ENCODE measurements at regions not wholly inside any gene's neighbourhood (a gene's known extent, or its start where the extent isn't known, plus 50 kb on each side); places are given as distances from the start of the nearest gene placed in this dataset.

- no peak overlapping the region for H3K27ac ChIP-seq
- no peak overlapping the region for H3K4me3 ChIP-seq (replicated peaks in 1 of 3)
- intact Hi-C loops (cut with DNase I) = no loop called here
- no peaks in the 10 kb centered on the region for H3K9me3 ChIP-seq
- no peaks in the 10 kb centered on the region for H3K27me3 ChIP-seq
- TF ChIP-seq POLR2A (IDR thresholded peaks at IDR 0.05) (no peak), CTCF (IDR thresholded peaks at IDR 0.05) (no peak)
- H3K4me1 ChIP-seq = no peaks in the 10 kb centered on the region
- H3K36me3 ChIP-seq = no peaks in the 10 kb centered on the region
- 96% methylated on average over 5 of the region's 5 CpGs for WGBS, 2 donors
- no peak for DNase-seq
Observed at GRCh38 chr5:52543594-52543993, 244.1 kb upstream of the ITGA1 start.

GRCh38 chr5:52544738-52545137 is 243.0 kb upstream of the ITGA1 start:
- no peak for TF ChIP-seq CTCF (IDR thresholded peaks at IDR 0.05)
- 82 to 84% methylated on average over 4 of the region's 4 CpGs for WGBS, 2 donors
- Histone ChIP-seq H3K9me3 (no peaks in the 10 kb centered on the region), H3K36me3 (no peaks in the 10 kb centered on the region), H3K4me3 (replicated peaks in 1 of 3) (no peak overlapping the region), H3K4me1 (no peaks in the 10 kb centered on the region), H3K27me3 (no peaks in the 10 kb centered on the region), H3K27ac (no peak overlapping the region)
- no peak for DNase-seq
- intact Hi-C loops (cut with DNase I) = no loop called here

GRCh38 chr5:52554293-52554692 is 233.4 kb upstream of the ITGA1 start:
- Histone ChIP-seq H3K4me1 (no peaks in the 10 kb centered on the region), H3K36me3 (no peaks in the 10 kb centered on the region), H3K27me3 (no peaks in the 10 kb centered on the region), H3K9me3 (no peaks in the 10 kb centered on the region), H3K27ac (no peak overlapping the region), H3K4me3 (replicated peaks in 1 of 3) (no peak overlapping the region)
- DNase-seq = no peak
- intact Hi-C loops (cut with DNase I) = no loop called here
- TF ChIP-seq POLR2A (IDR thresholded peaks at IDR 0.05) = no peak
- TF ChIP-seq CTCF (IDR thresholded peaks at IDR 0.05) = no peak
- 65 to 66% methylated on average over 2 of the region's 2 CpGs for WGBS, 2 donors

GRCh38 chr5:52560366-52560765 is 227.3 kb upstream of the ITGA1 start:
- no peaks in the 10 kb centered on the region for H3K36me3 ChIP-seq
- H3K27me3 ChIP-seq = no peaks in the 10 kb centered on the region
- DNase-seq = no peak
- intact Hi-C loops (cut with DNase I) = no loop called here
- H3K27ac ChIP-seq = no peak overlapping the region
- no peak overlapping the region for H3K4me3 ChIP-seq (replicated peaks in 1 of 3)
- no peaks in the 10 kb centered on the region for H3K4me1 ChIP-seq
- 16 to 18% methylated on average over 1 of the region's 1 CpG for WGBS, 2 donors
- TF ChIP-seq CTCF (IDR thresholded peaks at IDR 0.05) = no peak
- TF ChIP-seq POLR2A (IDR thresholded peaks at IDR 0.05) = no peak
- no peaks in the 10 kb centered on the region for H3K9me3 ChIP-seq

GRCh38 chr5:52562473-52562872 is 225.2 kb upstream of the ITGA1 start:
- intact Hi-C loops (cut with DNase I) = no loop called here
- WGBS, 2 donors = 40 to 58% methylated on average over 1 of the region's 1 CpG
- Histone ChIP-seq H3K4me3 (replicated peaks in 1 of 3) (no peak overlapping the region), H3K9me3 (no peaks in the 10 kb centered on the region), H3K27me3 (no peaks in the 10 kb centered on the region), H3K27ac (no peak overlapping the region), H3K36me3 (no peaks in the 10 kb centered on the region), H3K4me1 (no peaks in the 10 kb centered on the region)
- no peak for DNase-seq
- TF ChIP-seq POLR2A (IDR thresholded peaks at IDR 0.05) (no peak), CTCF (IDR thresholded peaks at IDR 0.05) (no peak)
